HG02852 (cell line): ENCODE measurements at regions not wholly inside any gene's neighbourhood (a gene's known extent, or its start where the extent isn't known, plus 50 kb on each side); places are given as distances from the start of the nearest gene placed in this dataset.
A peak's percentile ranks its signal among the peaks of the same experiment; 100 is the strongest.

Experiments
- ATAC-seq: cut with Tn5 transposase; IDR thresholded peaks from one replicate; pipeline ENCODE4 v1.9.1; 2021; ENCODE audit warnings: mild to moderate bottlenecking, moderate library complexity; ENCODE audit not compliant: unreplicated experiment

GRCh38 chr11:131044851-131045250 is 128.6 kb upstream of the SNX19 start:
- no peak for ATAC-seq

- ATAC-seq: no peak
Observed at GRCh38 chr11:131052367-131052766, 136.1 kb upstream of the SNX19 start.

- no peak for ATAC-seq
Observed at GRCh38 chr11:131056036-131056435, 139.8 kb upstream of the SNX19 start.

- no peak for ATAC-seq
Observed at GRCh38 chr11:131063638-131064037, 147.4 kb upstream of the SNX19 start.

- ATAC-seq: peak; percentile 78
Observed at GRCh38 chr11:131064373-131064991, 148.2 kb upstream of the SNX19 start.

- ATAC-seq: no peak
Observed at GRCh38 chr11:131065435-131066413, 149.4 kb upstream of the SNX19 start.

- ATAC-seq: no peak
Observed at GRCh38 chr11:131066551-131066950, 150.3 kb upstream of the SNX19 start.

GRCh38 chr11:131070365-131070764 is 154.1 kb upstream of the SNX19 start:
- ATAC-seq: no peak

- ATAC-seq: no peak
Observed at GRCh38 chr11:131073167-131073566, 156.9 kb upstream of the SNX19 start.

GRCh38 chr11:131074573-131074972 is 158.3 kb upstream of the SNX19 start:
- no peak for ATAC-seq

- ATAC-seq: no peak
Observed at GRCh38 chr11:131077340-131077739, 161.1 kb upstream of the SNX19 start.

- no peak for ATAC-seq
Observed at GRCh38 chr11:131079036-131079435, 162.8 kb upstream of the SNX19 start.

GRCh38 chr11:131089727-131090245 is 173.5 kb upstream of the SNX19 start:
- ATAC-seq: no peak

- ATAC-seq: no peak
Observed at GRCh38 chr11:131092469-131092868, 176.2 kb upstream of the SNX19 start.

GRCh38 chr11:131094827-131095226 is 178.5 kb upstream of the SNX19 start:
- ATAC-seq: no peak

GRCh38 chr11:131095511-131096185 is 179.4 kb upstream of the SNX19 start:
- ATAC-seq: no peak

- no peak for ATAC-seq
Observed at GRCh38 chr11:131099013-131099412, 182.7 kb upstream of the SNX19 start.

- no peak for ATAC-seq
Observed at GRCh38 chr11:131099746-131100145, 183.5 kb upstream of the SNX19 start.

GRCh38 chr11:131108760-131109159 is 192.5 kb upstream of the SNX19 start:
- no peak for ATAC-seq

GRCh38 chr11:131109257-131109656 is 193.0 kb upstream of the SNX19 start:
- no peak for ATAC-seq

- no peak for ATAC-seq
Observed at GRCh38 chr11:131109790-131110189, 193.5 kb upstream of the SNX19 start.
